T-helper 2 cell treated with Interferon-gamma antibody and Interleukin-4, amounts not matched to agents 5 μg/mL and 100 μg/mL, for 36 hours (primary cell): ENCODE measurements at regions not wholly inside any gene's neighbourhood (a gene's known extent, or its start where the extent isn't known, plus 50 kb on each side); places are given as distances from the start of the nearest gene placed in this dataset.

Experiments used
- DNase-seq: peaks from one replicate; pipeline ENCODE4 v3.0.0; 2021; ENCODE audit warnings: low spot score
- H3K27ac Mint-ChIP-seq: one replicate; pipeline ENCODE4 v1.8.0; 2021; ENCODE audit warnings: mild to moderate bottlenecking, mixed read lengths
- H3K27me3 Mint-ChIP-seq: one replicate; pipeline ENCODE4 v1.8.0; 2021; ENCODE audit warnings: low read depth, mixed read lengths
- H3K36me3 Mint-ChIP-seq: one replicate; pipeline ENCODE4 v1.8.0; 2021; ENCODE audit warnings: low read depth, mixed read lengths
- H3K4me1 Mint-ChIP-seq: one replicate; pipeline ENCODE4 v1.8.0; 2021; ENCODE audit warnings: low read depth, mixed read lengths
- H3K4me3 Mint-ChIP-seq: one replicate; pipeline ENCODE4 v1.8.0; 2022; ENCODE audit warnings: mild to moderate bottlenecking, moderate library complexity, mixed read lengths
- H3K9me3 Mint-ChIP-seq: one replicate; pipeline ENCODE4 v1.8.0; 2021; ENCODE audit warnings: mixed read lengths

DNA sequence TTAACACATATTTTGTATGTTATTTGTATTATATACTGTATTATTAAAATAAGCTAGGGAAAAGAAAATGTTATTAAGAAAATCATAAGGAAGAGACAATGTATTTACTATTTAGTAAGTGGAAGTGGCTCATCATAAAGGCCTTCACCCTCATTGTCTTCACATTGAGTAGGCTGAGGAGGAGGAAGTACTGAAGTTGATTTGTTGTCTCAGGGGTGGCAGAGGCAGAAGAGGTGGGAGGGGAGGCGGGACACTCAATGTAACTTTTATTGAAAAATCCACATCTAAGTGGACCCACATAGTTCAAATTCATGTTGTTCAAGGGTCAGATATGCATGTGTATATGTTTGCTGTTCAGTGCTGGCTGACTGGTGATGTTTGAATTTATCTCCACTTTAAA is 210.2 kb upstream of the CITED2 start:
- H3K27ac Mint-ChIP-seq, result no peak overlapping the region
- no peak for DNase-seq
- H3K4me1 Mint-ChIP-seq, result peaks cover 16% of the 10 kb centered on the region
- H3K27me3 Mint-ChIP-seq, result peaks cover 10% of the 10 kb centered on the region
- no peak overlapping the region for H3K4me3 Mint-ChIP-seq
- no peaks in the 10 kb centered on the region for H3K9me3 Mint-ChIP-seq
- no peaks in the 10 kb centered on the region for H3K36me3 Mint-ChIP-seq

DNA sequence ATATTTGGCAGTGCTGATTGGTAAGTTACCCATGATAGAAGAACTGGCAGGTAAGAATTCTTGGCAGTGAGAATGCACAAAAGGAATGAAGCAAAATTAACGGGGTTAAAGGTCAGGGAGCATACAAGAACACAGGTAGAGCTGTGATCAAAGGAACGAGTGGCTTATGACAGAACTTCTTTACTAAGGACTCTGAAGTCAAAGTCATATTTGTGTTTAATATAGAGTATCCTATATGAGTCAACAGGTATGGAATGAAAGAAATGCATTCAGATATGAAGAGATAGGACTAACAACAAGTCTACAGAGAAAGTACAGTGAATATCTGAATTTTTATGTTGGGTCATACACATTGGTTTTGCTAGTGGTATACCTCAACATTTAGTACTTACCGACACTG is 209.0 kb upstream of the CITED2 start:
- Mint-ChIP-seq H3K36me3 (no peaks in the 10 kb centered on the region), H3K9me3 (no peaks in the 10 kb centered on the region)
- no peak for DNase-seq

DNA sequence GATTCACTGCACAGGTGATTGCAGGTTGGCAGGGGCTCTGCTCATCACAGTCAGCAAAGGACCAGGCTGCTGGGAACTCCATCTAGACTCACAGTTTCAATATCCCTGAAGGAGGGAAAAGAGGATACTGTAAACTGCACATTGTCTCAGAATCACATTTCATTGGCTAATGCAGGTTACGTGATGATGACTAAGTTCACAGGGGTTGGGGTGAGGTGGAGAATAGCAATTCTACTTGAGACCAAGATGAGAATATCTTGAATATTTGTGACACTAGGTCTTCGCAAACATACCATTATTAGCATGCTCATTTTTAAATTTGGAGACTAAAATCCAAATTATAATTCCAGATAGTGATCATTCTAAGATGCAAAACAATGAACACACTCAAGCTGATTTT is 208.5 kb upstream of the CITED2 start:
- Mint-ChIP-seq H3K36me3 (no peaks in the 10 kb centered on the region), H3K9me3 (no peaks in the 10 kb centered on the region), H3K4me3 (no peak overlapping the region), H3K27me3 (no peaks in the 10 kb centered on the region), H3K27ac (no peak overlapping the region), H3K4me1 (peaks cover 18% of the 10 kb centered on the region)
- DNase-seq, result no peak

More for the DNA sequence above, 209.0 kb upstream of the CITED2 start:
- Mint-ChIP-seq H3K4me3 (no peak overlapping the region), H3K4me1 (peaks cover 18% of the 10 kb centered on the region), H3K27me3 (peaks cover 2% of the 10 kb centered on the region), H3K27ac (no peak overlapping the region)

DNA sequence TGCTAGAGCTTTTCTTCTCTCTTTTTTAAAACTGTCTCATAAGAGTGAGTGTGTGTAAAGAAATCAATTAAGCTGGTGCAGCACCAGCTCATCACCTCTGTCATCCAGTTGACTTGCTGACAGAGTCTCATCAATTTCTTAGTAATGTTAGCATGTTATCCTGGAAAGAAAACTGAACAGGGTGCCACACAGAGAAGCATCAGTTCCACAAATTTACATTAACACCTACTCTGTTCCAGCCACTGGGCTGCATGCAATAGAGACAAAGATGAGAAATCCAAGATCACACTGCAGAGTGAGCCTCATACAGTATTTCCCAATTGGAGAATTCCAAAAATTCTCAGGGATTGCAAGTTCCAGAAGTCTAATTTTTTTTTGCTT is 207.0 kb upstream of the CITED2 start:
- H3K36me3 Mint-ChIP-seq, result no peaks in the 10 kb centered on the region
- no peaks in the 10 kb centered on the region for H3K9me3 Mint-ChIP-seq
- H3K27me3 Mint-ChIP-seq, result peaks cover 3% of the 10 kb centered on the region
- H3K27ac Mint-ChIP-seq, result peak overlapping the region; percentile 12
- no peak for DNase-seq
- H3K4me1 Mint-ChIP-seq, result peaks cover 18% of the 10 kb centered on the region
- peak overlapping the region; percentile 12 for H3K4me3 Mint-ChIP-seq

DNA sequence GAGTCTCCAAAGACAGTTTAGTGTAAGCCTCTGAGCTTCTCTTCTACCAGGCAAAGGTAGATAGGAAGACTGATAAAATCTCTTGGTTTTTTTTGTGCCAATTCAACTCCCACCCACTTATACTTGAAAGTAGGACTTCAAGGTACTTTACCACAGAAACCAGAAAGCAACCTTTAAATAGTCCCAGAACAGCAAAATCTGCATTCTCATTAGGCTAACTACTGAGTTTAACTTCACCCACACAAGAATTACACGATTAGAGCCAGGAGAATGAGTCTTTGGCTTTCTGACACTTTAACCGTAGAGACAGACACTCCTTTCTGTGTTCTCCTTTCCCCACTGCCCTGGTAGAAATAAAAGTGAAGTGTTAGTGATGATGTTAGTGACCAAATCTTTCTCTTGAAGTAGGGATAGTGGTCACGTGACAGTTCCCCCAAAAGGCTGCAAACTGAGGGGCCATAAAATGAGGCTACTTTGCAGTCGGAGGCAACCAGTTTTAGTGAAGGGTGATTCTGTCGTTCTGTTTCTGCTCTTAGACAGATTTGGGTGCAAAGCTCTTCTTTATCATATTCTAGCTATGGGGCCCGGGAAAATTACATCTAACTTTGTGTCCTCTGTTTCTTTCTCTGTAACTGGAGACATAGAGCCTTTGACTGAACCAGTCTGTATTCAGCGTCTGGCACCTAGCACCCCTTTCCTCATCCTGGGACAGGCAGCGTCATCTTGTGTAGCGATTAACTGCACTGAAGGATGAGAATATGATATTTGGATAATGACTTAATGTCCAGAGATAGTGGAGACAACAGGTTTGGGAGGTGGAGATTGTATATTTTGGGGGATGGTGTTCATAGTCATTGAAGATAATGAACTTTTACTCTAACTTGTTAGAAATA is 206.4 kb upstream of the CITED2 start:
- peaks cover 3% of the 10 kb centered on the region for H3K27me3 Mint-ChIP-seq
- no peaks in the 10 kb centered on the region for H3K9me3 Mint-ChIP-seq
- DNase-seq, result no peak
- H3K4me3 Mint-ChIP-seq, result peak overlapping the region; percentile 12
- H3K36me3 Mint-ChIP-seq, result no peaks in the 10 kb centered on the region
- H3K27ac Mint-ChIP-seq, result peak overlapping the region; percentile 9
- H3K4me1 Mint-ChIP-seq, result peaks cover 18% of the 10 kb centered on the region

DNA sequence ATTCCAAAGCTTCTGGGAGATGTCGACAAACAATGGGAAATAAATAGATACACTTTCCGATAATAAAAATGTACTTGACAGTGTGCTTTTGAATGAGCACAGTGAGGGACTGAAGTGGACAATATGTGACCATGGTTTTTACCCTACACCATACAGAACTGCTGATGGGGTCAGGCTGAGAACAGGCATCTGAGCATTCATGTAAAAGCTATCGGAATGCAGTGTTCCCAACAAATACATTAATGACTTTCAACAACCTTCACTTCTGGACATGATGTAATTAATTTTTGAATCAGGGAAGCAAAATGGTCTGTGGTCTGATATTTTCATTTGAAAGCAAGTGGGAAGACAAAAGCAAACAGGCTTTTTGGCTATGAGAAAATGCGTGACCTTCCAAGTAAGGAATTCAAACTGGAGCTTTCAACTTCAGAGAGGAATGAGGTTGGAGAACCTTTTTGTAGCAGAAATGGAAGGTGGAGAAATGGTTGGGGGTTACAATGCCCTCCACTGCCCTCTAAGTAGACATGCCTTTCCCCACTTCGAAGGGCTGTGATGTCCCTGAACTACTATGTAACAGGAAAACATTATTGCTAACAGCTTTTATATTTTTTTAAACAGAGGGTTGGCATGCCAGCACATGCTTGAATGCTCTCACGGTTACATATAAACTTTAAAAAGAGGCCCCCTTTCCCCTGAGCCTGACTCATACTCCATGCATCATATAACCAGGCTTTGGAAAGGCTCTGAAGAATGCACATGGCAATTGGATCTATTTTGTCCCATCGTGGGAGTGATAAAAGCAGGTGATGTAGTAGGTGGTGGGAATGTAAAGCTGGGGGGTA is 203.5 kb upstream of the CITED2 start:
- Mint-ChIP-seq H3K27me3 (peaks cover 3% of the 10 kb centered on the region), H3K27ac (no peak overlapping the region), H3K4me3 (no peak overlapping the region), H3K36me3 (no peaks in the 10 kb centered on the region), H3K9me3 (peaks cover 9% of the 10 kb centered on the region), H3K4me1 (peaks cover 18% of the 10 kb centered on the region)
- no peak for DNase-seq

DNA sequence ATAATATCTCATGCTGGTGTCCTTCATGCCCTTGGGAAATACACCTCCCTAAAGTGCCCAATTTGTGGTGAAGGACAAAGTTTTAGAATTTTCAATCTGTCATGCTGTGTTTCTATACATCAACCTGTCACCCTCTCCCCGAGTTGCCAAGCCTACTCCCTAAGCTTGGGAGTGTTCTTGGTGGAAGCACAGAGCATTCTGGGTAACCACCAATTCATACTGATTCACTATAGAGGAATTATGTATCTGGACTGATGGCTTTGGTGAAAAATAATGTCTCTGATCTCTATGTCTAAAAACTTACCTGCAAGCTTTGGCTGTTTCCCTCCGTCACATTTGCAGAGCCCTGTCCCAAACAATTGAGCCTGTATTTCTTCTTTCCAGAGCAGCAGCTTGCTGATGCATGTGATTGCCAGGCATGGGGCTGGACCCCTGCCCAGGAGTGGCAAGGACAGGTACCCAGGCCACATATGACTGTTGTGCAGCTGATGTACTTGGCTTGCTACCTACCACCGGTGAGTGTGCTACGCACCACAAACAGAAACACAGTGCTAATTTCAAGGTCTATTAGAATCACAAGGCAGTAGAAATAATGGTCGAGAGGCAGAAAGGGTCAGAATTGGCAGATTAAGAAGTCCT is 202.8 kb upstream of the CITED2 start:
- H3K4me1 Mint-ChIP-seq, result peaks cover 18% of the 10 kb centered on the region
- H3K27me3 Mint-ChIP-seq, result peaks cover 3% of the 10 kb centered on the region
- H3K36me3 Mint-ChIP-seq, result no peaks in the 10 kb centered on the region
- no peak for DNase-seq
- H3K27ac Mint-ChIP-seq, result no peak overlapping the region
- H3K4me3 Mint-ChIP-seq, result no peak overlapping the region
- peaks cover 9% of the 10 kb centered on the region for H3K9me3 Mint-ChIP-seq

DNA sequence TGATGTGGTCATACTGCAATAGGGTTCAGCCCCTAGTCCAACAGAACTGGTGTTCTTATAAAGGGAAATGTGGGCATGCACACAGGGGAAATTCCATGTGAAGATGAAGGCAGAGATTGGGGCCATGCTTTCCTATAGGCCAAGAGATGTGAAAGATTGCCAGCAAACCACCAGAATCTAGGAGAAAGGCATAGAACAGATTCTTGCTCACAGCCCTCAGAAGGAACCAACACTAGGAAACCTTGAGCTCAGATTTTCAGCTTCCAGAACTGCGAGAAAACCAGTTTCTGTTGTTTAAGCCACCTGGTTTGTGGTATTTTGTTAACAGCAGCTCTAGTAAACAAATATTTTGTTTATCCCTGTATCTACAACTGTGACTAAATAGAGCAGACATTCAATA is 197.6 kb upstream of the CITED2 start:
- H3K4me1 Mint-ChIP-seq, result no peaks in the 10 kb centered on the region
- H3K27me3 Mint-ChIP-seq, result peaks cover 2% of the 10 kb centered on the region
- no peaks in the 10 kb centered on the region for H3K36me3 Mint-ChIP-seq
- H3K27ac Mint-ChIP-seq, result no peak overlapping the region
- no peak overlapping the region for H3K4me3 Mint-ChIP-seq
- peaks cover 9% of the 10 kb centered on the region for H3K9me3 Mint-ChIP-seq
- DNase-seq, result no peak

DNA sequence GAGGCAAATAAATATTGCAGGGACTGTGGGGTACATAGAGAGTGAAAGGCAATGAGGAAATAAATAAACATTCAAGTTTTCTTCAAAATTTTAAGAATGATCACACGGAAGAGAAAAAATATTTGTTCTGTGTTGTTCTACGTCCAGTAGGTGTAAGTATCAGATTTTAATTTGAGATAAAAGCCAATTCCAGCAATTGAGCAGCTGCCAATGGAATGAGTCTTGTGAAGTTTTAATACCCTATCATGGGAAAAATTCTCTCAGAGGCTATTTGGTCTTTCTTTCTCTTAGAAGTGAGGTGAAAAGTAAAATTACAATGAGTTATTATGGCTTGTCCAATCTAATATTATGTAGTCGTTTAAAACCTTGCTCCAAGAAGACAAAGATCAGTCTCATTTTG is 195.7 kb upstream of the CITED2 start:
- peaks cover 9% of the 10 kb centered on the region for H3K9me3 Mint-ChIP-seq

DNA sequence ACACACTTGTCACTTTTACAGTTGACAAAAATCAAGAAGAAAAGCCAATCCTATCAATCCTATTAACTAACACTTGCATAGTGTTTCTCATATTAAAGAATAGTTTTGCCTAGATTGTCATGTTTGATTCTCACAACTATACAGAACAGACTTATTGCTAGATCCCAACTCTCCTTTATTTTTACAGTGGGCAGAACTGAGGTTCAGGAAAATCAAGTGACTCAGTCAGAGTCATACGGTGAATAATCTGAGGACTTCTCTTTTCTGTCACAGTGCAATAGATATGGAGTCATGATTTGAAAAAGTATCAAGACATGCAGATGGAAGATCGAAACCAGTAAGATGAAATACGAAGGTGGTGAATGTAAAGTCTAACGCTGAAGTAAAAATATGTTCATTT is 195.1 kb upstream of the CITED2 start:
- Mint-ChIP-seq H3K4me3 (no peak overlapping the region), H3K27ac (no peak overlapping the region), H3K36me3 (no peaks in the 10 kb centered on the region), H3K9me3 (peaks cover 9% of the 10 kb centered on the region), H3K27me3 (no peaks in the 10 kb centered on the region), H3K4me1 (no peaks in the 10 kb centered on the region)
- no peak for DNase-seq

More for the DNA sequence above, 195.7 kb upstream of the CITED2 start:
- H3K4me1 Mint-ChIP-seq, result no peaks in the 10 kb centered on the region
- H3K4me3 Mint-ChIP-seq, result no peak overlapping the region
- no peaks in the 10 kb centered on the region for H3K27me3 Mint-ChIP-seq
- DNase-seq, result no peak
- no peaks in the 10 kb centered on the region for H3K36me3 Mint-ChIP-seq
- H3K27ac Mint-ChIP-seq, result no peak overlapping the region

DNA sequence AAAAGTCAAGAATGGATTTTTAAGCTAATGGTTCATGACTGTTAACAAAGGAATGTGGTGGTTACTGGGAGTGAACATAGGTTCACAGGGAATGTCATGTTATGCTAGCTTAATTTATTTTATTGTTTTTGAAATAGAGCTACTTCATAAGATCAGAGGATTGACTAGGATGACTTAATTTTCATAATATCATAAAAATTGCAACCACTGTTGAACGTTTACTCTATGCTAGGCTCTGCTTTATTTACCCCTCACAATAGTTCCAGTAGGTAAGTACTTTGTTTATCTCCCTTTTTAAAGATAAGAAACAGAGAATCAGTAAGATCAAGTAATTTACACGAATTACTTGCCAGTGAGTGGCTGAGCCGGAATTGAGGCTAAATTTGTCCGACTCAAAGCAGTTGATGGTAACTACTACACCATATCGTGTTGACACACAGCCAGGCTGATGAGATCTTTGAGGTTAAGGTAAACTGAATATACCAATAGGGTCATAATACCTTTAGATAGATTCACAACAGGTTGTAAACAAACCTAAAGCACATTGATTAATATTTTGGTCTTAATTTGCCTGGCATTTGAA is 194.6 kb upstream of the CITED2 start:
- Mint-ChIP-seq H3K4me1 (no peaks in the 10 kb centered on the region), H3K4me3 (no peak overlapping the region), H3K27ac (no peak overlapping the region), H3K27me3 (no peaks in the 10 kb centered on the region), H3K36me3 (no peaks in the 10 kb centered on the region), H3K9me3 (peaks cover 7% of the 10 kb centered on the region)
- DNase-seq, result no peak

DNA sequence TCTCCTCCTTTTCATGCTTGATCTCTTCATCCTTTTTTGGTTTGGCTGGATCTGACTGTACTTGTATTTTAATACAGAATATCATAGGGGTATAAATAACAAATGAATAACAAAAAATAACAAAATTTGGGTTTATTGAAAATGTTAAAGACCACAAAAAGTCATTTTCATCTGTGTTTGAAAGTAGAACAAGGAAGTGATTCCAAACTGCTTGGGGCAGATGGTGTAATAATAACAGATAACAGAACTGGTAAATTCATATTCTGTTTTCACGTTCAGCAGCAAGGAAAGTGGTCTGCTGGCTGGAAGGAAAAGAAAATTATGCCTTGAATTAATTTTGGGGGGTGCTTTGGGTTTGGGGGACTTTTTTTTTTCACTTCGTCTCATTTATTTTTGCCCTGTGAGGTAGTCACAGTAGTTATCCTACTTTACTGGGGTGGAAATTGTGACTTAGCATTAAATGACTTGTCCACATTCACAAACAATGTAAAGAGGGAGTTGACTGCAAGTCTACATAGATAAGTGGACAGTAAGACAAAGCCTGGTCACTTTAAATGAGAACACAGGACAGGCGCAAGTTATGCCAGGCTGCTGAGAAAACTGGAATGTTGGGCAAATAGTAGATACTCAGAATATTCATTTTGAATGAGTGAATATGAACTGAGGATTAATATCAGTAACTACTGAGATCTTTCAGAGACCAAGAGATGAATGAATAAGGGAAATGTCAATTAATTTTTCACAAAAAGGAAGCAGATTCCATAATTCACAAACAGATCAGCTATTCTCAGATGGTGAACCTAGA is 193.9 kb upstream of the CITED2 start:
- Mint-ChIP-seq H3K9me3 (no peaks in the 10 kb centered on the region), H3K4me3 (no peak overlapping the region), H3K27ac (no peak overlapping the region), H3K36me3 (no peaks in the 10 kb centered on the region), H3K4me1 (no peaks in the 10 kb centered on the region), H3K27me3 (no peaks in the 10 kb centered on the region)
- DNase-seq, result no peak

DNA sequence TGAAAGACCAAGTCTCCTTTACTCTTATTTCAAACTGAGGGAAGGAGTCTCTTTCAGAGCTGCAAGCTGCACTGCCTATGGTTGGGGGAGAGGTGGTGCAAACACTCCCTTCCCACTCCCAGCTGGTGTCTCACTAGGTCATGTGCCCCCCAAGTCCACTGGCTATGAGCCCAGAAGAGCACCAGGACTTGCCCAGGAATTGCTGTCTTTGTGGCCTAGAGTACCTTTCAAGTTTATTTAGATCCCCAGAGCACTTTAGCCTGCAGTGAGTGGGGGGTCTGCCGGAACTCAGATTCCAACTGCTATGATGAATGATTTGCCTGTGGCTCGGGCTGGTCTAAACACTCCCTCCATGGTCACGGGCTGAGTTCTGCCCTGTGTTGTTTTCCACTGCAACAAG is 192.6 kb upstream of the CITED2 start:
- no peaks in the 10 kb centered on the region for H3K4me1 Mint-ChIP-seq
- H3K27me3 Mint-ChIP-seq, result no peaks in the 10 kb centered on the region
- no peak for DNase-seq
- no peak overlapping the region for H3K4me3 Mint-ChIP-seq
- H3K36me3 Mint-ChIP-seq, result no peaks in the 10 kb centered on the region
- H3K9me3 Mint-ChIP-seq, result no peaks in the 10 kb centered on the region
- H3K27ac Mint-ChIP-seq, result no peak overlapping the region
